ENCODE measurements at regions not wholly inside any gene's neighbourhood (a gene's known extent, or its start where the extent isn't known, plus 50 kb on each side); places are given as distances from the start of the nearest gene placed in this dataset.

DNA sequence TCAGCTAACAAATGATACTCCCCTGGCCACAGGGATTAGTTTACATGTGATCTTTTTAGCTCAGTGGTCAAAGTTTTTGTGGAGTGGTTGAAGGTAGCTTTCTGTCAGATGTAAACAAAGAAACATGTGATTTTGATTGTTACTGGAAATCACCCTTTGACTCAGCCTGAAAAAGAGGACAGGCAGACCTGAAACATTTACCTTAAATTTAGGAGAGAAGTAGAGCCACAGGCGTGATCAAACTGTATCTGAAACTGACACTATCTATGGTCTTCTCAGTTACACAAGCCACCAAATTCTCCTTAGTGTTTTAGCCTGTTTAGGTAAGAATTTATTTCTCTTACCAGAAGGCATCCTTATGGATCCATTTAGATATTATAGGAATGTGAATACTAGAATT lies 136.7 kb downstream of the CBLL2 start:
- no peaks in the 10 kb centered on the region for H3K36me3 ChIP-seq (ENCODE audit: insufficient read depth, low read length)
- no peak overlapping the region for H3K4me2 ChIP-seq (ENCODE audit: low read length)
- Mint-ChIP-seq H3K9me3 (ENCODE audit: unreplicated experiment) (no peaks in the 10 kb centered on the region), H3K36me3 (ENCODE audit: low read depth, unreplicated experiment) (no peaks in the 10 kb centered on the region), H3K27ac (ENCODE audit: unreplicated experiment) (no peak overlapping the region), H3K4me1 (ENCODE audit: low read depth, unreplicated experiment) (peaks cover 2% of the 10 kb centered on the region), H3K27me3 (ENCODE audit: low read depth, unreplicated experiment) (no peaks in the 10 kb centered on the region), H3K4me3 (ENCODE audit: unreplicated experiment) (no peak overlapping the region)
- no peak overlapping the region for H3K4me3 ChIP-seq (ENCODE audit: insufficient read depth, low read depth, low read length)
- no peak overlapping the region for H2AFZ ChIP-seq (ENCODE audit: low read depth, low read length)
- no peaks in the 10 kb centered on the region for H3K27me3 ChIP-seq (ENCODE audit: insufficient read depth, low read length)
- TF ChIP-seq, protein P1, sequence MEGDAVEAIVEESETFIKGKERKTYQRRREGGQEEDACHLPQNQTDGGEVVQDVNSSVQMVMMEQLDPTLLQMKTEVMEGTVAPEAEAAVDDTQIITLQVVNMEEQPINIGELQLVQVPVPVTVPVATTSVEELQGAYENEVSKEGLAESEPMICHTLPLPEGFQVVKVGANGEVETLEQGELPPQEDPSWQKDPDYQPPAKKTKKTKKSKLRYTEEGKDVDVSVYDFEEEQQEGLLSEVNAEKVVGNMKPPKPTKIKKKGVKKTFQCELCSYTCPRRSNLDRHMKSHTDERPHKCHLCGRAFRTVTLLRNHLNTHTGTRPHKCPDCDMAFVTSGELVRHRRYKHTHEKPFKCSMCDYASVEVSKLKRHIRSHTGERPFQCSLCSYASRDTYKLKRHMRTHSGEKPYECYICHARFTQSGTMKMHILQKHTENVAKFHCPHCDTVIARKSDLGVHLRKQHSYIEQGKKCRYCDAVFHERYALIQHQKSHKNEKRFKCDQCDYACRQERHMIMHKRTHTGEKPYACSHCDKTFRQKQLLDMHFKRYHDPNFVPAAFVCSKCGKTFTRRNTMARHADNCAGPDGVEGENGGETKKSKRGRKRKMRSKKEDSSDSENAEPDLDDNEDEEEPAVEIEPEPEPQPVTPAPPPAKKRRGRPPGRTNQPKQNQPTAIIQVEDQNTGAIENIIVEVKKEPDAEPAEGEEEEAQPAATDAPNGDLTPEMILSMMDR (IDR thresholded peaks at IDR 0.05; ENCODE audit: insufficient read depth, low read depth, low read length) = no peak
- no peak for TF ChIP-seq EZH2 (IDR thresholded peaks at IDR 0.05; ENCODE audit: insufficient read depth, low read length)
- no peaks in the 10 kb centered on the region for H3K4me1 ChIP-seq (ENCODE audit: insufficient read depth, low read length)
- no peaks in the 10 kb centered on the region for H3K79me2 ChIP-seq (ENCODE audit: insufficient read depth, low read length)
- DNase-seq (ENCODE audit: low read depth) (no peak), FAIRE-seq (no peak)
- no peaks in the 10 kb centered on the region for H3K9me3 ChIP-seq (ENCODE audit: insufficient read depth, low read depth, low read length)
- H3K9ac ChIP-seq (ENCODE audit: low read length) = no peak overlapping the region
- no peaks in the 10 kb centered on the region for H4K20me1 ChIP-seq (ENCODE audit: insufficient read depth, low read length)
- no peak overlapping the region for H3K27ac ChIP-seq (ENCODE audit: low read depth, low read length)

DNA sequence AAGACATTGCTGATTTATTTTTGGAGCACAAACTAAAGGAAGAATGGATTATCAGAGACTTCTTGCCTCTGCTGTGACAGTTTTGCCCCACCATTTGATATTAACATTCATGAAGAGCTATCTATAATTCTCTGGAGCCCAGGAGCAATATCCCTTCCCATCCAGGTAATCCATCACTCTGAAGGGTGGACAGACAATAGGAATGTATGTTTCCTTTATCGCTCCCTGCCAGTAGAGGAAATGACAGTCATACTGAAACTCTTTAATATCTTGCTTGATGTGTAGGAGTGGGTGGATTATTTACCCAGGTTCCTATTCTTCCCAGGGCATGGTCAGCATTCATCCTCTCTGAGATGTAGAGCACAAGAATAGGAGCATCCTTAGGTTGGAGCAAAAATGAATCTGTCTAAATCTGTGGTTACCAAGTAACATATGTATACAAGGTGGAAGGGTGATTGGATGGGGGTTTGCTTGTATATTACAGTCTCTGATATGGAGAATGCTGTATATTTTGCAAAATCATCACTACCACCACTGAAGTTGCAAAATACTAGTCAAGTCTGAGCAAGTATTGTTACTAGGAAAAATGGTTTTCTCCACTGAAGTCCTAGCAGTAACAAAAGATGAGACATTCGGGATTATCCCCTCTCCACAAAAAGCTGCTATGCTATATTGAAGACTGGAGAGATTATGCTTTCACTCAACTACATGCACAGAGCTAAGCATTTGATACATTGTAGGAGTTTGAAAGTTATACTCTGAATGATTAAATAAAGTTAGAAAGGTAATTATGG lies 151.6 kb downstream of the CBLL2 start:
- H3K4me3 ChIP-seq (ENCODE audit: insufficient read depth, low read depth, low read length) = no peak overlapping the region
- Mint-ChIP-seq H3K27me3 (ENCODE audit: low read depth, unreplicated experiment) (no peaks in the 10 kb centered on the region), H3K9me3 (ENCODE audit: unreplicated experiment) (peaks cover 2% of the 10 kb centered on the region), H3K4me1 (ENCODE audit: low read depth, unreplicated experiment) (no peaks in the 10 kb centered on the region), H3K4me3 (ENCODE audit: unreplicated experiment) (no peak overlapping the region), H3K27ac (ENCODE audit: unreplicated experiment) (no peak overlapping the region), H3K36me3 (ENCODE audit: low read depth, unreplicated experiment) (no peaks in the 10 kb centered on the region)
- no peaks in the 10 kb centered on the region for H3K79me2 ChIP-seq (ENCODE audit: insufficient read depth, low read length)
- FAIRE-seq (no peak), DNase-seq (ENCODE audit: low read depth) (no peak)
- H3K36me3 ChIP-seq (ENCODE audit: insufficient read depth, low read length) = no peaks in the 10 kb centered on the region
- H3K4me1 ChIP-seq (ENCODE audit: insufficient read depth, low read length) = no peaks in the 10 kb centered on the region
- H3K27me3 ChIP-seq (ENCODE audit: insufficient read depth, low read length) = no peaks in the 10 kb centered on the region
- no peaks in the 10 kb centered on the region for H3K9me3 ChIP-seq (ENCODE audit: insufficient read depth, low read depth, low read length)
- TF ChIP-seq, protein P1 (IDR thresholded peaks at IDR 0.05; ENCODE audit: insufficient read depth, low read depth, low read length) = no peak
- TF ChIP-seq EZH2 (IDR thresholded peaks at IDR 0.05; ENCODE audit: insufficient read depth, low read length) = no peak
- no peak overlapping the region for H3K4me2 ChIP-seq (ENCODE audit: low read length)
- no peak overlapping the region for H2AFZ ChIP-seq (ENCODE audit: low read depth, low read length)
- no peak overlapping the region for H3K27ac ChIP-seq (ENCODE audit: low read depth, low read length)
- H3K9ac ChIP-seq (ENCODE audit: low read length) = no peak overlapping the region
- H4K20me1 ChIP-seq (ENCODE audit: insufficient read depth, low read length) = no peaks in the 10 kb centered on the region

DNA sequence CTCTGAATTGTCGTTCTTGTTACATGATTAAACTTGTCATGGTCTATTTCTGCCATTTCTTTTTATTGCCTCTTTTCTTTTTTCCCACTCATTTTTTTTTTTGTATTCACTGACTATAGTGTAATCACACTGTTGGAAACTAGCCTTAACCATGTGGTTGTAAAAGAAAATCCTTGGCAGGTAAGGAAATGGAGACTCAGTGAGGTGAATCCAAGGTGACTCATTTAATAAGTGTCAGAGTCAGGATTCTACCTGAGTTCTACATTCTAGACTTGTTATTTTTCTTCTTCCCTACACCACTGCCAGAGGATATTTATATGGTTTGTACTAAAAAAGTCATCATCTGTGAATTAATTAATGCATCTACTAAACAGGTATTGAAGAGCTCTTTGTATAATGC lies 152.2 kb downstream of the CBLL2 start:
- H3K9me3 Mint-ChIP-seq (ENCODE audit: unreplicated experiment) = peaks cover 2% of the 10 kb centered on the region
- H3K36me3 Mint-ChIP-seq (ENCODE audit: low read depth, unreplicated experiment) = no peaks in the 10 kb centered on the region
- H3K79me2 ChIP-seq (ENCODE audit: insufficient read depth, low read length) = no peaks in the 10 kb centered on the region
- H3K27me3 ChIP-seq (ENCODE audit: insufficient read depth, low read length) = no peaks in the 10 kb centered on the region
- TF ChIP-seq, protein P1 (IDR thresholded peaks at IDR 0.05; ENCODE audit: insufficient read depth, low read depth, low read length) = no peak
- no peak for TF ChIP-seq EZH2 (IDR thresholded peaks at IDR 0.05; ENCODE audit: insufficient read depth, low read length)
- H3K4me1 ChIP-seq (ENCODE audit: insufficient read depth, low read length) = no peaks in the 10 kb centered on the region
- no peak overlapping the region for H3K9ac ChIP-seq (ENCODE audit: low read length)
- no peak for DNase-seq (ENCODE audit: low read depth)
- H3K4me1 Mint-ChIP-seq (ENCODE audit: low read depth, unreplicated experiment) = no peaks in the 10 kb centered on the region
- H3K36me3 ChIP-seq (ENCODE audit: insufficient read depth, low read length) = no peaks in the 10 kb centered on the region
- no peak overlapping the region for H3K4me2 ChIP-seq (ENCODE audit: low read length)
- no peak overlapping the region for H3K27ac ChIP-seq (ENCODE audit: low read depth, low read length)
- H3K4me3 ChIP-seq (ENCODE audit: insufficient read depth, low read depth, low read length) = no peak overlapping the region
- H3K27ac Mint-ChIP-seq (ENCODE audit: unreplicated experiment) = no peak overlapping the region
- FAIRE-seq = peak; percentile 91
- no peaks in the 10 kb centered on the region for H3K27me3 Mint-ChIP-seq (ENCODE audit: low read depth, unreplicated experiment)
- no peak overlapping the region for H2AFZ ChIP-seq (ENCODE audit: low read depth, low read length)
- no peak overlapping the region for H3K4me3 Mint-ChIP-seq (ENCODE audit: unreplicated experiment)
- H4K20me1 ChIP-seq (ENCODE audit: insufficient read depth, low read length) = no peaks in the 10 kb centered on the region
- no peaks in the 10 kb centered on the region for H3K9me3 ChIP-seq (ENCODE audit: insufficient read depth, low read depth, low read length)

Measured in astrocyte (in vitro differentiated cells and primary cell).